ENCODE measurements at regions not wholly inside any gene's neighbourhood (a gene's known extent, or its start where the extent isn't known, plus 50 kb on each side); places are given as distances from the start of the nearest gene placed in this dataset.

DNA sequence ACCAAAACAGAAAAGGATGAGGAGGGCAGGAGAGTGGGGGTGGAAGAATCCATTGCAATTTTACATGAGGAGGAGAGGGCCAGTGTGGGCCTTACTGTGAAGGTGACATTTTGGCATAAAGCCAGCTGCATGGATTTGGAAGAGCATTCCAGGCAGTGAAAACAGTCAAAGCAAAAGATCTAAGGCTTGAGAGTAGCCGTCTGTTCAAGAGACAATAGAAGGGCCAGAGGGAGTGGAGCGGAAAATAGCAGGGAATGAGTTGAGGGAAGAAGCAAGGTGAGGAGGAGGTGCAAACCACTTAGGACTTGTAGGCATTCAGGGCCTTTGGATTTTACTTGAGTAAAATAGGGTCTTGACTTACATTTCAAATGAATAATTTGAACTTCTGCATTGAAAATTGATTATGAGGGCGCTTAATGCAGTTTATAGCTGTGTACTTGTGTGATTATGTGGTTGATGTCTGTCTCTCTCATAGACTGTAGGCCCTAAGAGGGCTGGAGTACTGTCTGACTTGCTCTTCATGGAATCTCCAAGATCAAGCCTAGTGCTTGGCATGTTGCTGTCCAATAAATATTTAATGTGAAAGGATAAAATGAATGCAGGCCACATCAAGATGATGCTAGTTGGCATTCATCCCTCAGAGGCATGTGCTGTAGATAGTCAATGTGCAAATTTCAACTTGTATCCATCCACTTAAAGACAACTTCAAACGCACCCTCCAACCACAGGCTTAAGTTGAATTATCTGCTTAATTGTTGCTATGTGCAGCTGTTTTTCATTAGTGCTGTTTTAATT is 772.1 kb upstream of the RBFOX1 start:
- no peak for DNase-seq

GRCh38 chr16:6558661-6559060 is 774.0 kb upstream of the RBFOX1 start:
- no peak for DNase-seq

DNA sequence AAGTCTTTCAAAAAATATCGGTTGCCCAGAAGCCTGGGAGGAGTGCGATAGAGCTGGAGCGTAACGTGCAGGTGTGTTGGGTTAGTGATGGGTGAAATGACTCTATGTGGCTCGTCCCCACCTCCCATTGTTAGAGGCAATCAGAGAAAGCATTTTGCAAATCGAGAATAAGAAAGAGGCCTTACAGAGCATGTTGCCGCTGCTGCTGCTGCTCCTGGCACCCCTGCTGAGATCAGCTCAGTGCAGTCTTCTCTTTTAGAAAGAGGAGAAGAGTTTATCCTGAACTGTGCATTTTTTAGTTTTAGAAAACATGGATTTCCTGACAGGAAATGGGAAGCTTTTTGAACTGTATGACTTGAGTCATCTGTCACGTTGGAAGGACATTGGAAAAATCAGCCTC is 774.5 kb upstream of the RBFOX1 start:
- DNase-seq = no peak

DNA sequence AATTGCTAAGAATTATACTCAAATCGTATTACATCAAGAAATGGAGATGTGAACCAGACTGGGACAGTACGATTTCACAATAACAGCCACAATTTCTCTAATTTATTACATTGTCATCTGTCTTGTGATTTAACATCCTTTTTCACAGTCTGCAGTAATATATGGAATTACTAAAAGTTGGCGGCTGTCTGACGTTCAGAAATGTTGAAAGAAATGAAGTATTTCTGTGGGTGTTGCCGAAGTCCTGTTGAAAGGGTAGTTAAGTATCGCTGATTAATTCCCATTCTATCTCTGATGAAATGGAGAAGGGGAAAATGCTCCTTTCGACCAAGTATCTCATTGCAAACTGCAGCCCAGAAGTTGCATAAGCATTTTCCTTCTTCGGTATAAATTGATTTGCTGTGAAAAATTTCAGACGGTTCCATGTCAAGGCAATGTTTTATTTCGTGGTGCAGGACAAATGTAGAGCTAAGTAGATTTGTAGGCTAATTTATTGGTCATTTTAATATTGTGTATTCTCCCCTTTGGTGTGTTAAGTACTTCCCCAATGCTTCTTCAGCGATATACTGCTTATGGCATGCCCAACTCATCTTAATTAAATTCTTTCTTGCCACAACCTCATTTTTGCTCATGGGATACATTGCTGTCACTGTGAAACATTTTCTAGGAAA is 775.2 kb upstream of the RBFOX1 start:
- no peak for DNase-seq

GRCh38 chr16:6549415-6549814 is 783.2 kb upstream of the RBFOX1 start:
- no peak for DNase-seq

- no peak for DNase-seq
These were observed 784.1 kb upstream of the RBFOX1 start for GRCh38 chr16:6548507-6548906.

GRCh38 chr16:6547131-6547530 is 785.5 kb upstream of the RBFOX1 start:
- no peak for DNase-seq

GRCh38 chr16:6545329-6545728 is 787.3 kb upstream of the RBFOX1 start:
- DNase-seq = no peak

DNA sequence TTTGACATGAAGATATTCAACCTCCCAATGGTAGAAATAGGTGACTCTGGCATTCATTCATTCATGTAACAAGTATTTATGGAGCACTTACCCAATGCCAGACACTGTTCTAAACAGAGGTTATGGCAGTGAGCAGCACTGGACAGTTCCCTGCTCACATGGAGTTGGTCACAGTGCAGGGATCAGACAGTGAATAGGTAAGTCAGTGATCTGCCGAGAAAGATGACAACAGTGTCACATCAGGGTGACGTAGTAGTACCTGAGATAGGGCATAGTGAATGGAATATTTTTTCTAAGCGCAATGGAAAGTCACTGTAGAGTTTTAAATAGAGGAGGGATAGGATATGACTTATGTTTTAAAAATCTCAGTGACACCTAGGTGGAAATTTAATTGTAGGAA is 791.4 kb upstream of the RBFOX1 start:
- no peak for DNase-seq

GRCh38 chr16:6536411-6536810 is 796.2 kb upstream of the RBFOX1 start:
- no peak for DNase-seq

GRCh38 chr16:6531067-6531466 is 801.6 kb upstream of the RBFOX1 start:
- DNase-seq = no peak

DNA sequence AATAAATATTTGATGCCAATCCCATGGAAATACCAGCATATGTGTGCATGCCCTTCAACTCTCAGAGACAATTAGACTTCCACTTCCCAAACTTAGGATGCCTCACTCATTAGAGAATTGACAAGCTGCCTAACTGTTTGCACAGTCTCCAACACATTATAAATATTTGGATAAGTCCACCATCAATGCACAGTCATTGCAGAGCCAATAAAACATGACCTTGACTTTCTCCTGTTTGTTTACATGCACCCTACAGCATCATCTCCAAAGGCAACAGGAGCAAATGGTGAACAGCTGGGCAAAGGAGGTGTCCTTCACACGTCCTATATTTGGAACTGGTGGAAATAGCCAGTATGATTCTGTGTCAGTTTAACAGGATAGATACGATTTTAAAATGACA is 804.4 kb upstream of the RBFOX1 start:
- DNase-seq = no peak

DNA sequence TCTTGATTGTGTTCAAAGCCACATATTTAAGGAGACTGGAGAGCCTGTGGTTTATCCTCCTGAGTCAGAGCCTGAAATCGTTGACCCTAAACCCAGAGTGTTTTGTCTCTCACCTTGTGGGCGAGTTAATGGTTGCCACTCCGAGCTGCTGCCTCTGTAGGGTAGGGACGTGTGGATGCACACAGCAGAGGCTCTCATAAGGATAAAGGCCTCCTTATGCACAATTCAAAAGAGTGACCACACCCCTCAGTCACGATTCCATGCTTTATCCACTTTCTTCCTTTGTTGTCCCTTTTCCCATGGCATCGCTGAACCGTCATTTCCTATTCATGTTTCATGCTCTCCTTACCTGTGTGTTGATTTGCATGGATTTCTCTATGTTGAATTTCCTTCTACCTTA is 805.0 kb upstream of the RBFOX1 start:
- DNase-seq = no peak

GRCh38 chr16:6524501-6524900 is 808.1 kb upstream of the RBFOX1 start:
- DNase-seq = no peak

DNA sequence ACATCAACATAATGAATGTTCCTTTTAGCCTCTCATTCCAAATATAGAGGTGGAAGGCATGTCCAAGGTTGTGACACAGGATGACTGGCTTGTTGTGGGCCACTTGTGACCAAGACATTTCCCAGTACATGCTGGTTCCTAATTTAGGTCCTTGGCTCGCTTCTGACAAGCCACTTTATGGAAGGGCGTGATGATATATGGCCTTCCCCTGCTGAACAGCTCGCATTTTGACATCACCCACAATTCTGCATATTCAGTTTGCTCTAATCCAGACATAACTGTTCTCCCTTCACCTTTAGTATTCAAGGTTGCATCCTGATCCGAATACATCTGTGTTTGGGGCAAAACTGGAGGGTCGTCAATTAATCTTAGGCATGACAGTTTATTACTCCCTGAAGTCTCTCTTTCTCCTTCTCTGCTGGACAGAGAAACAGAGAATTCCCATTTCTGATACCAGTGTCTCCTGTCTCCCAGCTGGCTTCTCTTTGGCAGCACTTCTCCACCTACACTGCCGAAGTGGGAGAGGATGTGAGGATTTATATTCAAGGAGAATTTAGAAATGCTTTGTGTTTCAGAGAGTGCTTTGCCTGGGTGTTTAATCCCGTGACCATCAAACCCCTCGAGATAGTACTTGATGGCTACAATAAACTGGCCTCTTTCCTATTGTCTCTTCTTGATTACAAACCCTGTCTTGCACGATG is 815.5 kb upstream of the RBFOX1 start:
- DNase-seq = no peak

GRCh38 chr16:6512512-6512911 is 820.1 kb upstream of the RBFOX1 start:
- no peak for DNase-seq

- no peak for DNase-seq
These were observed 822.4 kb upstream of the RBFOX1 start for GRCh38 chr16:6510261-6510660.

GRCh38 chr16:6499413-6499812 is 833.2 kb upstream of the RBFOX1 start:
- DNase-seq = no peak

GRCh38 chr16:6498858-6499257 is 833.8 kb upstream of the RBFOX1 start:
- no peak for DNase-seq

- DNase-seq = no peak
These were observed 835.6 kb upstream of the RBFOX1 start for GRCh38 chr16:6496996-6497395.

DNA sequence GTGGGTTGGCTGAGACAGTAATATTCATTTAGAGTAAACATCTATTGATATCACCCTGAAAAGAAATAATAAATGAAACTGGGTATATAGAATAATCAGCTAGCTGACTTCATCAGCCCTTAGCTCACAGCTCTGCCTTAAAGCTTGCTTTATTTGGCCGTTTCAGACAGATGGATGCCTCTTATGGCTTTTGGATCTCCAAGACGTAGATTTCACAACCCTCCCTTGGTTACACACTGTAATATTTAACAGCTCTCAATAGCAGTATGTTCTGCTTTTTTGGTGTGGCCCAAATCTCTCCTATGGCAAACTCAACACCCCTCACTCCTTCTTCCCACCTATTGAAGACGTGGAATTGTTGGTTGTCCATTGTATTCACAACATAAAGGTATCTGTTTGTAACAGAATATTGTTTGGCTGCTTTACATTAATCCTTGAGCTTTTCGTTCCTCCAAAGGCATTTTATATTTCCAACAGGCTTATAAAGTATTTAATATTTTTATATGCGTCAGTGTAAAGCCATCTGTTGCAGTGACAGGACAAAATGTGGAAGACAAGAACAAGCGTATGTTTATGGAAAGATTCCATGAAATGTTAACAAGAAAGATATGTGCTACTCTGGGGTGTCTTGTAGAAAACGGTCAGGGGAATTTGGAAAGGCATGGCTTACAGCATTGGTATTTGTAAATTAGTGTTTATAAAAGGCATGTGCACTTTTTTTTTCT is 837.0 kb upstream of the RBFOX1 start:
- no peak for DNase-seq

DNA sequence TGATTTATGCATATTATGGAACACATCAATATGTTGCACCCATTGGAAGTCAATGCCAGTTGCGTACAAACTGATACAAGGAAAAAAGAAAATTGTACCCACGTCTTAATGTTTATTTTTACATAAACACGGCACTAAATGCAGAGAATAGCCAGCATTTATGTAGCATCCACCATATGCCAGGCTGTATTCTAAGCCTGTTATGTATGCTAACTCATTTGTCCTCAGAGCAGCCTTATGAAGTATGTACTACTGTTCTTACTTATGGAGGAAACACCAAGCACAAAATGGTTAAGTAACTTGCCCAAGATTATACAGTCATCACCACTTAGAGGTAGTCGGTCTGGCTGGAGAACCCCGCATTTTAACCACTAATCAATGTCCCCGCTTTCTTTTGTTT is 837.9 kb upstream of the RBFOX1 start:
- no peak for DNase-seq

DNA sequence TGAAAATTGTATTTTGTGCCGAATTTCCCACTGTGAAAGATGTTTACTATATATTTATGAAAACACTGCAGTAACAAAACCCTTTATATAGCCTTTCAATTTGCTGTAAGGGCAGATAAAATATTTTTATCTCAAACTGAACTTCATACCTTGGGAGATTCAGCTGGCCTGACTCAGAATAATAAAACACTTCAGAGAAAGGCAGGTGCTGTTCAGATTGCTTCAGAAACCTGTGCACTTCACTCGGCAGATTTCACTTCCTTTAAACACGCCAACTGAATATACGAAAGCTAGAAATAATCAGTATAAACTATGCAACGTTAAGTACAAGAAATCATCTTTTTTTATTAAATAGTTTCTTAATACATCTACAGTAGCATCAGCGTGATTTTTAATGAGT is 839.1 kb upstream of the RBFOX1 start:
- DNase-seq = no peak
